Medulla oblongata (tissue), 1 donor: ENCODE measurements at regions not wholly inside any gene's neighbourhood (a gene's known extent, or its start where the extent isn't known, plus 50 kb on each side); places are given as distances from the start of the nearest gene placed in this dataset.

ENCODE experiments used
- DNase-seq: peaks from one replicate; pipeline ENCODE4 v3.0.0-alpha.2; 2015; ENCODE audit errors: extremely low spot score

- no peak for DNase-seq
Observed at GRCh38 chr11:128219731-128220120, 367.6 kb downstream of the ETS1 start.

DNA sequence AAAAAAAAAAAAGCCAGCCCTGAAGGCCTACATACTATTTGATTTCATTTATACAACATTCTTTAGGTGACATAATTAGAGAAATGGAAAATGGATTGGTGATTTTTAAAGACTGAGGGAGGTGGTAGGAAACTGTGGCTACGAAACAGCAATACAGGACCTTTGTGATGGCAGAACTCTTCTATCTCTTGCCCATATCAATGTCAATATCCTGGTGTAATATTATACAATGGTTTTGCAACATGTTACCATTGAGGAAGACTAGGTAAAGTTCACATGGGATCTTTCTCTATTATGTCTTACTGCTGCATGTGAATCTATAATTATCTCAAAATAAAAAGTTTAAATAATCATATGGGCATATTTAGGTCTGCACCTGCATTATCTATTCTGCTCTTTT is 371.2 kb downstream of the ETS1 start:
- no peak for DNase-seq

DNA sequence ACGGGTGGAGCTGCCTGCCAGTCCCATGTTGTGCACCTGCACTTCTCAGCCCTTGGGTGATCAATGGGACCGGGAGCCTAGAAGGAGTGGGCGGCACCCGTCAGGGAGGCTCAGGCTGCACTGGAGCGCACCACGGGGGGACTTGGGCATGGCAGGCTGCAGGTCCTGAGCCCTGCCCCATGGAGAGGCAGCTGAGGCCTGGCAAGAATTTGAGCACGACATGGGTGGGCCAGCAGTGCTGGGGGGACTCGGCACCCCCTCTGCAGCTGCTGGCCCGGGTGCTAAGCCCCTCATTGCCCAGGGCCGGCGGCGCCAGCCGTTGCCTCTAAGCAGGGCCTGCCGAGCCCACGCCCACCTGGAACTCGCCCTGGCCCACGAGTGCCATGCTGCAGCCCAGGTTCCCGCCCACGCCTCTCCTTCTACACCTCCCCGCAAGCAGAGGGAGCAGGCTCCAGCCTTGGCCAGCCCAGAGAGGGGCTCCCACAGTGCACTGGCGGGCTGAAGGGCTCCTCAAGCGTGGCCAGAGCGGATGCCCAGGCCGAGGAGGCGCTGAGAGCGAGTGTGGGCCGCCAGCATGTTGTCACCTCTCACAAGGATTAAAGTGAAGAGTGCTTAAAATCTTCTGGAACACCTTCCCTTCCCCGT is 372.0 kb downstream of the ETS1 start:
- DNase-seq, result no peak

DNA sequence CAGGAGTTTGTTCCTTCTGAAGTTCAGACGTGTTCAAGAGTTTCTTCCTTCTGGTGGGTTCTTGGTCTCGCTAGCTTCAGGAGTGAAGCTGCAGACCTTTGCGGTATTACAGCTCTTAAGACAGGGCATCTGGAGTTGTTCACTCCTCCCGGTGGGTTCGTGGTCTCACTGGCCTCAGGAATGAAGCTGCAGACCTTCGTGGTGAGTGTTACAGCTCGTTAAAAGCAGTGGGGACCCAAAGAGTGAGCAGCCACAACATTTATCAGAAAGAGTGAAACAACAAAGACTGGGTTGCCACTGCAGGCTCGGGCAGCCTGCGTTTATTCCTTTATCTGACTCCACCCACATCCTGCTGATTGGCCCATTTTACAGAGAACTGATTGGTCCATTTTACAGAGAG is 373.1 kb downstream of the ETS1 start:
- DNase-seq, result no peak

GRCh38 chr11:128213461-128213860 is 373.9 kb downstream of the ETS1 start:
- no peak for DNase-seq

GRCh38 chr11:128212324-128212723 is 375.0 kb downstream of the ETS1 start:
- no peak for DNase-seq

DNA sequence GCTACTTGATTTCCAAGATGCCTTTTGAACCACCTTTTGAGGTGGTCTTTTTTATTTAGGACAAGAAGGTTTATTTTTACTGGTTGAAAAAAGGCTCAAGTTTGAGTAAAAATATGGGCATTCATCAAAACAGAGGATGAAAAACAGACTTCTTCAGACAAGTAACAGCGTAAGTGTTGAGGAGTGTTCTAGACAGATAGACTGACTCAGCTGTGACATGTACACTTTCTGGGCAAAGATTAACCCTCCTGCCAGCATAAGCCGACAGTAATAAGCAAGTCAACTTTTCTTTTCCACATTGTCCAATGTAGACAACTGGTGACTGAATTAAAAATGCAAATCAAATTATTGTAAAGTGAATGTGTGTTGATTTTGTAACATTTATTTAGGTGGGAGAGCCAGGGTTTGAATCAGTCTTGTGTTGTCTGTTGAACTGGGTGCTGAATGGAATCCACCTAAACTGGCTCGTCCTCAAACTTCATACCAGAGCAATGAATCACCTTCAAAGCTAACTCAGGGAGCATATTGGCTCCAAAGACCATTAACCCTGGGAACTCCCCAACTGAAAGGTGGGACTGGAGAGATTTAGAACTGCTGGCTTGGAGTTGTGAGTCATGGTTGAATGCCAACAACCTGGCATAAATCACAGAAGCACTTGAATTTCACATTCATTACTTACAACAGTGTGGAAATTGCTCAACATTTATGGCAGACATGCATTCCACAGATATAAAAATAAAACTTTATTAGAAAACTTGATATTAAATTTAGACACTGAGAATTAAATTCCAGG is 377.0 kb downstream of the ETS1 start:
- no peak for DNase-seq

- no peak for DNase-seq
Observed at GRCh38 chr11:128209138-128209435, 378.3 kb downstream of the ETS1 start.

DNA sequence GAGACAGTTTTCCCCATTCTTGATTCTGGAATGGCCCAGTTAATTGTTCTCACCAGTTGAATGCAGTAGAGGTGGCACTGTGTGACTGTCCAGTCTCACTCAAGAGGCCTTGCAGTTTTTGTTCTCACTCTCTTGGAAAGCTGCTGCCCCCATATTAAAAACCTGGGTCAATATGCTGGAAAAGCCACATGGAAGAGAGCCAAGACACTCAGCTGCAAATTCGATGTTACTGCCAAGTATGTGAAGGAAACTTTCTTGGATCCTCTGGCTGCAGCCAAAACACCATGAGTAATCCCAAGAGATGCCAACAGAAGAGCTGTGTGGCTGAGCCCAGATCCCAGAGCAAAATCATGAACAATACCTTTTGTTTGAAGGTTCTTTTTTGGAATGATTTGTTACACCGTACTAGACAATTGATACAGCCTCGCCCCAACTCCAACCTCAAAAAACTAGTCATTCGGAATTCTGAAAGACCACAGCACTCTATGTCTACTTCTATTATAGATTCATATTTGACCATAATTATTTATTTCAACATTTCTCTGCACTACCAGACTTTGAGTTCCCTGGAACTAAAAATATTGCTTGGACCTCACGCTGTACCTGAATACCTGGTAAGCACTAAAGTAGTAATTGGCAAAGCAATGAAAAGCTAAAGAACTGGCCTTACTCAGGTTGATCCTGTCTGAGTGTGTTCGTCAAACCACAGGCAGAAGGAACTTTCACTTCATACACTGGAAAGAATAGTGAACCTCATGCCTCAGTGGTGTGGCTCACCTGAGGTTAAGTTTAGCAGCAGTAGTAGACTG is 378.8 kb downstream of the ETS1 start:
- peak; percentile 71 for DNase-seq

DNA sequence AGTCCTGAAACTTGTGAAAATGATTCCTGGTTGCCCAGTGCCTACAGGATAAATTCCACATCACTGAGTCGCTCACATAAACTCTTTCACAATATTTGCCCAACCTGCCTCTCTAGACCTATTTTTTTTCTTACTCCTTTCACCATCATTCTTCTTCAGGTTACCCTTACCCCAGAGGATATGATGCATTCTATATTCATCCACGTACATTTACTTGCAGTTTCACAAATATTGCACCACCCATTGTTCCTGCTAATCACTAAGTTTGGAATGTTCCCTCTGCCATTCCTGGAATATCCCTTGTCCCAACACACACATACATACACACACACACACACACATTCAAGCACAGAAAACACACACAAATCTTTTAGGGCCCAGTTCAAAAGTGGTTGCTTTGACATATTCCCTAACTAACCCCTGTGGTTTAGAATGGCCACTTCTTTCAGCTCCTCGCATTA is 379.5 kb downstream of the ETS1 start:
- DNase-seq, result no peak

DNA sequence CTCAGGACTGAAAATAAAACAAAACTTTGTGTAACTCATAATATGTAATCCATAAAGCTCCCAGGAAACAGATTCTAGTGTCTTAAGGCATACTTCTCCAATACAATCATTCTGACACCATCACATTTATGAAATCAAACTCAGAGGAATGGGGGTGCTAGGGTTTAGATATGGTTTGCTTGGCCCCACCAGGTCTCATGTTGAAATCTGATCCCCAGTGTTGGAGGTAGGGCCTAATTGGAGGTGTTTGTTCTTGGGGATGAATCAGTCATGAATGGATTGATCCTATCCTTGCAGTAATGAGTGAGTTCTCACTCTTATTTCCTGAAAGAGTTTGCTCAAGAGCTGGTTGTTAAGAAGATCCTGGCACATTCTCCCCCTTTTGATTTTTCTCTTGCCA is 380.9 kb downstream of the ETS1 start:
- DNase-seq, result no peak

DNA sequence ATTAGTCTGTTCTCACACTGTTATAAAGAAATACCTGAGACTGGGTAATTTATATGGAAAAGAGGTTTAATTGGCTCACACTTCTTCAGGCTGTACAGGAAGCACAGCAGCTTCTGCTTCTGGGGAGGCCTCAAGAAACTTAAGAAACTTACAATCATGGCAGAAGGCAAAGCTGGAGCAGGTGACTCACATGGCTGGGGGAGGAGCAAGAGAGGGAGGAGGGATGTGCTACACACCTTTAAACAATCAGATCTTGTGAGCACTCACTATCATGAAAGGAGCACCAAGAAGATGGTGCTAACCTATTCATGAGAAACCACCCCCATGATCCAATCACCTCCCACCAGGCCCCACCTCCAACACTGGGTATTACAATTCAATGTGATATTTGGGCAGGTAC is 381.6 kb downstream of the ETS1 start:
- no peak for DNase-seq

GRCh38 chr11:128204898-128205297 is 382.5 kb downstream of the ETS1 start:
- DNase-seq, result no peak

DNA sequence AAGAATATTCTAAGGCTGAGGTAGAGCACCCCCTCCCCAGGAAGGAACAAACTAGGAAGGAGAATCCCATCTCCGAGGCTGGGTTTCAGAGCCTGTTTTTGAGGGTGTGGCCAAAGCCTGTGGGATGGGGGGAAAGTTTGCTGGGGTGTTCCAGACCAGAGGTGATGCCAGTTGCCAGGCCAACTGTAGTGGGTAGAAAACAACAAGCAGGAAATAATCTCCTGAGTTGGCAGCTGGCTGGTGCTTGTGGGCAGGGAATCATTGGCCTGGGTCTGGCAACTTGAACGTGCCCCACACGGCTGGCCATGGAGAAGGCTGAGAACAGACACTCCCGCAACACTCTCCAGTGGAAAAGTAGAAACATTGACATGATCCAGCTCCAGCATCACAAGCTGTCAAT is 385.6 kb downstream of the ETS1 start:
- DNase-seq, result no peak

DNA sequence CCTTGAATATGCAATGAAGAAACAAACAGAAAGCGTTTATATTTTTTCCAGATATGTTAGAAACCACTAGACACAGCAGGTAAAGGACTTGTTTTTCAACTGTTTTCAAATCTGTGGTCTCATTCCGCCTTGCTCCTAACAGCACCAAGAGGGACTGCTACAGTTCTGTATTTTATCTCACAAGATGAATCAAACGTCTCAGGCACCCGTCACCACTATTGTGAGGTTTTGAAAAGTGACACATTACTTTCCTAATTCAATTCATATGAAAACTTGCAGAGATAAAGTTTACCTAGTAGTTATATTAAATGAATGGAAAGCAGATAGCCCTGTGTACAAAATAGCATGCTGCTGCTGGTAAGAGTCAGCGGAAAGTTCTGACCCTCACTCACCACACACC is 386.3 kb downstream of the ETS1 start:
- no peak for DNase-seq

DNA sequence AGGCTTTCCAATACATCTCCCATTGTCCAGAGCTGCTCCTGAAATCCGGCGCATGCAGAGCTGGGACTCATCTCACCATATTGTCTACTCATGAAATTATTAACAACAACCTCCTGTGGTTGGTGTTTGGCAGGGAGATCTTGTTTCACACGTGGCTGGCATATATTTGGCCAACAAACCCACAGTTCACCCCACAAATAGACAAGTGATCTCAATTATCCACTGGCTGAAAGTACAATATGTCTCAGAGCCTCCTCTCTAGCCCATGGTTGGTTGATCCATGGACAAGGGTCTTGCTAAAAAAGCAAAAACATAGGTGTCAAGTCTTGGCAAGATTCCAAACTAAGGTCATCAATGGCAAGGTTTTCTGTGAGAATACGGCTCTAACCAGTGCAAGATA is 386.9 kb downstream of the ETS1 start:
- DNase-seq, result no peak

GRCh38 chr11:128198216-128198772 is 389.1 kb downstream of the ETS1 start:
- no peak for DNase-seq

GRCh38 chr11:128196235-128196634 is 391.1 kb downstream of the ETS1 start:
- DNase-seq, result no peak

- no peak for DNase-seq
Observed at GRCh38 chr11:128195756-128196155, 391.6 kb downstream of the ETS1 start.

GRCh38 chr11:128195057-128195751 is 392.2 kb downstream of the ETS1 start:
- no peak for DNase-seq

GRCh38 chr11:128194216-128194615 is 393.1 kb downstream of the ETS1 start:
- DNase-seq, result no peak

GRCh38 chr11:128193615-128194014 is 393.7 kb downstream of the ETS1 start:
- no peak for DNase-seq
